22Rv1 (cell line): ENCODE measurements at regions not wholly inside any gene's neighbourhood (a gene's known extent, or its start where the extent isn't known, plus 50 kb on each side); places are given as distances from the start of the nearest gene placed in this dataset.

Experiments used
- CTCF ChIP-seq: fragments of 450-650 bp; IDR thresholded peaks from 2 replicates; pipeline ENCODE4 v1.5.1; 2017; ENCODE audit warnings: mild to moderate bottlenecking
- ZFX ChIP-seq: fragments of 450-650 bp; IDR thresholded peaks from 2 replicates; pipeline ENCODE4 v1.6.1; 2017; ENCODE audit warnings: antibody characterized with exemption, borderline replicate concordance

- no peak for TF ChIP-seq CTCF
- TF ChIP-seq ZFX = no peak
Observed at GRCh38 chr9:28587052-28587451, 1013.8 kb upstream of the C9orf72 start.
